ENCODE measurements at regions not wholly inside any gene's neighbourhood (a gene's known extent, or its start where the extent isn't known, plus 50 kb on each side); places are given as distances from the start of the nearest gene placed in this dataset.
A peak's percentile ranks its signal among the peaks of the same experiment; 100 is the strongest.

- no peaks in the 10 kb centered on the region for H3K9me3 Mint-ChIP-seq (ENCODE audit: low read depth, unreplicated experiment)
- intact Hi-C loops (cut with micrococcal nuclease; ENCODE audit: unreplicated experiment), result no loop called here
- TF ChIP-seq, protein P1, sequence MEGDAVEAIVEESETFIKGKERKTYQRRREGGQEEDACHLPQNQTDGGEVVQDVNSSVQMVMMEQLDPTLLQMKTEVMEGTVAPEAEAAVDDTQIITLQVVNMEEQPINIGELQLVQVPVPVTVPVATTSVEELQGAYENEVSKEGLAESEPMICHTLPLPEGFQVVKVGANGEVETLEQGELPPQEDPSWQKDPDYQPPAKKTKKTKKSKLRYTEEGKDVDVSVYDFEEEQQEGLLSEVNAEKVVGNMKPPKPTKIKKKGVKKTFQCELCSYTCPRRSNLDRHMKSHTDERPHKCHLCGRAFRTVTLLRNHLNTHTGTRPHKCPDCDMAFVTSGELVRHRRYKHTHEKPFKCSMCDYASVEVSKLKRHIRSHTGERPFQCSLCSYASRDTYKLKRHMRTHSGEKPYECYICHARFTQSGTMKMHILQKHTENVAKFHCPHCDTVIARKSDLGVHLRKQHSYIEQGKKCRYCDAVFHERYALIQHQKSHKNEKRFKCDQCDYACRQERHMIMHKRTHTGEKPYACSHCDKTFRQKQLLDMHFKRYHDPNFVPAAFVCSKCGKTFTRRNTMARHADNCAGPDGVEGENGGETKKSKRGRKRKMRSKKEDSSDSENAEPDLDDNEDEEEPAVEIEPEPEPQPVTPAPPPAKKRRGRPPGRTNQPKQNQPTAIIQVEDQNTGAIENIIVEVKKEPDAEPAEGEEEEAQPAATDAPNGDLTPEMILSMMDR (IDR thresholded peaks at IDR 0.05; ENCODE audit: unreplicated experiment), result no peak
- no peak overlapping the region for H3K27ac Mint-ChIP-seq (ENCODE audit: unreplicated experiment)
- CTCF ChIA-PET, result interaction anchor here (0.5 kb wide), 1 partner anchor 247 kb away, joined by 3 read pairs; no protein-coding TSS in a partner anchor
- BruUV-seq (replicated peaks), result no TSS peak
- H3K4me3 Mint-ChIP-seq (ENCODE audit: low read depth, unreplicated experiment), result no peak overlapping the region
- peaks cover 9% of the 10 kb centered on the region for H3K4me1 Mint-ChIP-seq (ENCODE audit: low read depth, unreplicated experiment)
- no peak for DNase-seq
- H3K27me3 Mint-ChIP-seq (ENCODE audit: unreplicated experiment), result peaks cover 82% of the 10 kb centered on the region
- H3K36me3 Mint-ChIP-seq (ENCODE audit: insufficient read depth, unreplicated experiment), result no peaks in the 10 kb centered on the region
These were observed 142.9 kb upstream of the HDAC4 start for GRCh38 chr2:239543702-239544101.

GRCh38 chr2:239540174-239540573 is 139.4 kb upstream of the HDAC4 start:
- no TSS peak for BruUV-seq (replicated peaks)
- H3K9me3 Mint-ChIP-seq (ENCODE audit: low read depth, unreplicated experiment), result peaks cover 2% of the 10 kb centered on the region
- no peak overlapping the region for H3K27ac Mint-ChIP-seq (ENCODE audit: unreplicated experiment)
- CTCF ChIA-PET, result interaction anchor here (0.9 kb wide), 1 partner anchor 15 kb away, joined by 3 read pairs; no protein-coding TSS in a partner anchor
- H3K27me3 Mint-ChIP-seq (ENCODE audit: unreplicated experiment), result peaks cover 96% of the 10 kb centered on the region
- H3K4me3 Mint-ChIP-seq (ENCODE audit: low read depth, unreplicated experiment), result peak overlapping the region; percentile 19
- TF ChIP-seq, protein P1 (IDR thresholded peaks at IDR 0.05; ENCODE audit: unreplicated experiment), result no peak
- H3K4me1 Mint-ChIP-seq (ENCODE audit: low read depth, unreplicated experiment), result peaks cover 9% of the 10 kb centered on the region
- DNase-seq, result peak; percentile 15
- intact Hi-C loops (cut with micrococcal nuclease; ENCODE audit: unreplicated experiment), result no loop called here
- H3K36me3 Mint-ChIP-seq (ENCODE audit: insufficient read depth, unreplicated experiment), result no peaks in the 10 kb centered on the region

GRCh38 chr2:239539776-239540100 is 138.9 kb upstream of the HDAC4 start:
- Mint-ChIP-seq H3K9me3 (ENCODE audit: low read depth, unreplicated experiment) (peaks cover 2% of the 10 kb centered on the region), H3K4me1 (ENCODE audit: low read depth, unreplicated experiment) (peaks cover 9% of the 10 kb centered on the region), H3K4me3 (ENCODE audit: low read depth, unreplicated experiment) (peak overlapping the region; percentile 19), H3K27me3 (ENCODE audit: unreplicated experiment) (peaks cover 94% of the 10 kb centered on the region), H3K36me3 (ENCODE audit: insufficient read depth, unreplicated experiment) (no peaks in the 10 kb centered on the region), H3K27ac (ENCODE audit: unreplicated experiment) (no peak overlapping the region)
- CTCF ChIA-PET, result no interaction called here
- BruUV-seq (replicated peaks), result no TSS peak
- intact Hi-C loops (cut with micrococcal nuclease; ENCODE audit: unreplicated experiment), result no loop called here
- TF ChIP-seq, protein P1 (IDR thresholded peaks at IDR 0.05; ENCODE audit: unreplicated experiment), result no peak
- DNase-seq, result no peak

DNA sequence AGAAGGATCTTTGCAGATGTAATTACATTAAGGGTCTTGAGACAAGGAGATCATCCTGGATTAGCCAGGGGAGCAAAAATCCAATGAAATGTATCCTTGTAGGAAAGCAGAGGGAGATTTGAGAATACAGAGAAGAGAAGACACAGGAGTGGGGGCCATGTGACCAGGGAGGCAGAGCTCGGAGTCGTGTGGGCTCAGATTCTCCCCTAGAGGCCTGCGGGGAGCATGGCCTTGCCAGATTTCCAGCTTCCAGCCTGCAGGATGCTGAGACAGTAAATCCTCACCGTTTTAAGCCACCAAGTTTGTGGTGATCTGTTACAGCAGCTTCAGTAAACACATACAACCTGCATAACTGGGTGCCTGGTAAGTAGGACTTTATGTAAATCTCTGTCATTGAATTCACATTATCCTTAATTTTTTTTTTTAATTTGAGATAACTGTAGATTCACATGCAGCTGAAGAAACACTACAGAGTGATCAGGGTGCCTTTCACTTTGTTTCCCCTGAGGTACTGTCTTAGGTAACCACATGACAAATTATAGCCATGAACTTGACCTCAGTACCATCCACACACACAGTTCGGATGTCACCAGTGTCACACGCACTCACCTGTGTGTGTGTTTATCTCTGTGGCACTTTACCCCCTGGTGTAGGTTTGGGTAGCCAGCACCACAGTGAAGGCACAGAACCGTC is 138.4 kb upstream of the HDAC4 start:
- TF ChIP-seq, protein P1 (IDR thresholded peaks at IDR 0.05; ENCODE audit: unreplicated experiment), result no peak
- H3K27ac Mint-ChIP-seq (ENCODE audit: unreplicated experiment), result no peak overlapping the region
- CTCF ChIA-PET, result interaction anchor here (0.6 kb wide), 1 partner anchor 121 kb away, joined by 3 read pairs; no protein-coding TSS in a partner anchor
- peaks cover 91% of the 10 kb centered on the region for H3K27me3 Mint-ChIP-seq (ENCODE audit: unreplicated experiment)
- DNase-seq, result no peak
- no peak overlapping the region for H3K4me3 Mint-ChIP-seq (ENCODE audit: low read depth, unreplicated experiment)
- no TSS peak for BruUV-seq (replicated peaks)
- H3K4me1 Mint-ChIP-seq (ENCODE audit: low read depth, unreplicated experiment), result peaks cover 9% of the 10 kb centered on the region
- H3K36me3 Mint-ChIP-seq (ENCODE audit: insufficient read depth, unreplicated experiment), result no peaks in the 10 kb centered on the region
- peaks cover 2% of the 10 kb centered on the region for H3K9me3 Mint-ChIP-seq (ENCODE audit: low read depth, unreplicated experiment)
- intact Hi-C loops (cut with micrococcal nuclease; ENCODE audit: unreplicated experiment), result no loop called here
